Astrocyte of the spinal cord (primary cell): ENCODE measurements at regions not wholly inside any gene's neighbourhood (a gene's known extent, or its start where the extent isn't known, plus 50 kb on each side); places are given as distances from the start of the nearest gene placed in this dataset.

Experiments used
- DNase-seq: peaks from one replicate; pipeline ENCODE4 v3.0.0; 2011; ENCODE audit warnings: low read depth, low spot score
- H3K4me3 ChIP-seq: 2 replicates; pipeline ENCODE4 v1.5.1; 2011; ENCODE audit warnings: low read depth, mild to moderate bottlenecking, low read length, moderate library complexity
- in situ Hi-C: cut with HindIII; loops from 2 replicates; pipeline ENCODE4 v1.10.0; 2017; ENCODE audit warnings: low sequenced_read_pairs
- TF ChIP-seq, protein P1 (sequence below): IDR thresholded peaks from 2 replicates; pipeline ENCODE4 v1.5.1; 2012; ENCODE audit warnings: low read depth, mild to moderate bottlenecking, low read length, inconsistent platforms

DNA sequence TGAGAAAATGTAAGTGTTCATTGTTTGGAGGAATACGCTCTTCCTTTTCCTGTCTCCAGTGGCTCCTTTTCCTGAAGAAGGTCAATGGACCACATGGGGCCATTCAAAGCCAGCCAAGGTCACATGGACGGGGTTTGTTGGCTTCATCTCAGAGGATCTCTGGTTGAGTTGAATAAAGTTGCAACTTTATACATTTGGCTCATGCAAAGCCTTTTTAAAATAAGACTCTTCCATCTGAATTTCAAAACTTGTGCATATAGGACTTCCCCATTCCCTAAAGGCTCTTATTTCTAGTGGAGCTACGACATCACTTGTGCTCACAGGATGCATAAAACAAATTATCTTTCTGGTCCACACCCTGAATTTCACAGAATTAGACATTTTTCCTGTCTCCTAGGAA, 235.5 kb downstream of the CMPK2 start:
- no peak overlapping the region for H3K4me3 ChIP-seq
- in situ Hi-C loops: no loop called here
- DNase-seq: no peak
- TF ChIP-seq, protein P1, sequence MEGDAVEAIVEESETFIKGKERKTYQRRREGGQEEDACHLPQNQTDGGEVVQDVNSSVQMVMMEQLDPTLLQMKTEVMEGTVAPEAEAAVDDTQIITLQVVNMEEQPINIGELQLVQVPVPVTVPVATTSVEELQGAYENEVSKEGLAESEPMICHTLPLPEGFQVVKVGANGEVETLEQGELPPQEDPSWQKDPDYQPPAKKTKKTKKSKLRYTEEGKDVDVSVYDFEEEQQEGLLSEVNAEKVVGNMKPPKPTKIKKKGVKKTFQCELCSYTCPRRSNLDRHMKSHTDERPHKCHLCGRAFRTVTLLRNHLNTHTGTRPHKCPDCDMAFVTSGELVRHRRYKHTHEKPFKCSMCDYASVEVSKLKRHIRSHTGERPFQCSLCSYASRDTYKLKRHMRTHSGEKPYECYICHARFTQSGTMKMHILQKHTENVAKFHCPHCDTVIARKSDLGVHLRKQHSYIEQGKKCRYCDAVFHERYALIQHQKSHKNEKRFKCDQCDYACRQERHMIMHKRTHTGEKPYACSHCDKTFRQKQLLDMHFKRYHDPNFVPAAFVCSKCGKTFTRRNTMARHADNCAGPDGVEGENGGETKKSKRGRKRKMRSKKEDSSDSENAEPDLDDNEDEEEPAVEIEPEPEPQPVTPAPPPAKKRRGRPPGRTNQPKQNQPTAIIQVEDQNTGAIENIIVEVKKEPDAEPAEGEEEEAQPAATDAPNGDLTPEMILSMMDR: no peak

DNA sequence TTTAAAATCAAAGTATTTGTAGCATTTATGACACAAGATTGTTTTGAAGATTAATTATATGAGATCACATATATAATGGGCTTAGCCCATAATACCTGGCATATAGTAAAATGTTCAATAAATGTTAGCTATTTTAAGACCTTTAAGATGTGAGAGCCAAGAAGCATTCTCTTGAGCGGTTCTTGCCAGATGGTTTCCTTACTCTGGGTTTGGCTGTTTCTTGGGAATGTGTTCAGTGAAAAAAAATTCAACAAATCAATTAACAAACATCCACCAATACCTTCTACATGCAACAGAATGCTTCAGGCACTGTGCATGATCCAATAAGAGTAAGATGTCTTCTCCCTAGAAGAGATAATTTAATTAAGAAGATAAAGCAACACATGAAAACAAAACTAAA, 230.4 kb downstream of the CMPK2 start:
- TF ChIP-seq, protein P1: no peak
- no peak for DNase-seq
- no peak overlapping the region for H3K4me3 ChIP-seq
- in situ Hi-C loops: no loop called here

DNA sequence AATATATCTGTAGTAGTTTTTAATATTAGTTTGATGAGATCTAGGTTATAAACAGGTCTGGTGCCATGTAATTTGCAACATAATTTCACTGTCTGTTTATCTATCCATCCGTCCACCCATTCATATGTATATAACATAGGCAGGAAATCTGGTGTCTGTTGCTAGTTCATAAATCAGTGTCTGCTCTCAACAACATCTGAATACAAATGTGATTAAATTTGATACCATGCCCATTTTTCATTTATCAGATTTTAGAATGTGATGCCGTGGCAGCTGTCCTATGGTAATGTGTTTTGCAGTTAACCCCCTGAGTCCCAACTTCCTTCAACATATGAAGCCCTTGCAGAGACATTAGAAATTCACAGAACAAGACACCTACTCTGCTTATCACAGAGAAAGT, 228.4 kb downstream of the CMPK2 start:
- TF ChIP-seq, protein P1: no peak
- in situ Hi-C loops: no loop called here
- no peak overlapping the region for H3K4me3 ChIP-seq
- no peak for DNase-seq

DNA sequence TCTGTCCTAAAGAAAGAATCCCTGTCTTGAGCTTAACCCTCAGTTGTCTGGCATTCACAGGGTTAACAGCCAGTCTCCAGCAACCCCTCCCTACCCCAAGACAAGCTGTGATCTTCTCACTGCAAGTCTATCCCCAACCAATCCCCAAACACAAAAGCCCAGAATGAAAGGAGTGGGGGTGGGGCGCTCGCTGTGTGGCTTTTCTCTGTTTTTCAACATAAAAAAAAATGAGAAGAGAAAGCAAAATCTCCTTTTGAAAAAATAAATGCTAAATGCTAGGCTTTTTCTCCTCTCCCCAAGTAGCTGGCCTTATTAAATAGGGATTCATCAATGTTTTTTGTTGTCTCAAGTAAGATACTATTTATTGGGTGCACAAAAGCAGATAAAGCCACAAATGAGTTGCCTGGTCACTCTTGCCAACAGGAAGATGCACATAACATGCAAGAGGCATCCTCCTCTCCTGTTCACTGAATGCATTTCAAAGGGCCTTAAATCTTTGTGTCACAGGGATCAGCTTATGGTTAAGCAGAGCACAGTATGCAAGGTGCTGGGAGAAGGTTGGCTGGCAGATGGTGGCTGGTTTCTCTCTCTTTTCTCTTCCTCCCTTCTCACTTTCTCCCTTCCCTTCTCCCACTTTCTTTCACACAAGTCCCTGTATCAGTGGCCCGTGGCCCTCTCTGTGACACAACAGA, 225.6 kb downstream of the CMPK2 start:
- DNase-seq: no peak
- H3K4me3 ChIP-seq: no peak overlapping the region
- in situ Hi-C loops: no loop called here
- TF ChIP-seq, protein P1: no peak

- TF ChIP-seq, protein P1: no peak
- in situ Hi-C loops: no loop called here
- DNase-seq: no peak
- no peak overlapping the region for H3K4me3 ChIP-seq
Observed at GRCh38 chr2:6640621-6641015, 225.1 kb downstream of the CMPK2 start.

GRCh38 chr2:6641956-6642355, 223.8 kb downstream of the CMPK2 start:
- no peak for DNase-seq
- in situ Hi-C loops: no loop called here
- H3K4me3 ChIP-seq: no peak overlapping the region
- TF ChIP-seq, protein P1: no peak
